ENCODE measurements at regions not wholly inside any gene's neighbourhood (a gene's known extent, or its start where the extent isn't known, plus 50 kb on each side); places are given as distances from the start of the nearest gene placed in this dataset.

DNA sequence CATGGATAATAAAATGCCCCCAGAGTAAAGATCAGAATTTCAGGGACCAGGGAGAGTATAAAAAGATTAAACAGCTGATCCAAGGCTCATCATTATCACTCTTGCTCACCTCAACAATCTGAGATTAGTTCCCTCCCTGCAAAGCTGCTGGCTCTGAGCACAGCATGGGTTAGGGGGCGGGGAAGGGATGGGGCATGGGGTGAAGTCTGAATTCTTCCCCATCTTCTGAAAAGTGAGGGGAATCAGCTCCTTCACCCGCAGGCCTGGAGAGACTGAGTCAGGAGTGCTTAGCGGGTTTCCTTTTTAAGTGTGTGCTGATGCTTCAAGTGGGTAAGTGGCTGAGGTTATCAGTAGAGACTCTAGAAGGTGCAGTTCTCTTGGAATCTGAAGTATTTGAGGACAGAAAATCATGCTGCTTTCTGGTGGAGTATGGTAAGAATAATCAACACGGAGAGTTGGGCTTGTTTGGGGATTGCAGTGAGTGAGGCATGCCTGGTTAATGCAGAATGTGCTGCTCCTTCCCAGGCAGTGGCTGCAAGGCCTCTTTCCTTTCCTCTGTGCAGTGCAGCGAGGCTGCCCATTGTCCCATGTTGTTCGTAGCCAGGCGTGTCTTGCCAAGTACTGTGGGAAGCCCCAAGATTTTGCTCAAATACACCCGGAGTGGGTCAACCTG is 59.2 kb upstream of the TRAK1 start:
- H3K4me3 ChIP-seq (ENCODE audit: low read depth, low read length) = no peak overlapping the region
- DNase-seq (ENCODE audit: low read depth) = no peak
- TF ChIP-seq, protein P1, sequence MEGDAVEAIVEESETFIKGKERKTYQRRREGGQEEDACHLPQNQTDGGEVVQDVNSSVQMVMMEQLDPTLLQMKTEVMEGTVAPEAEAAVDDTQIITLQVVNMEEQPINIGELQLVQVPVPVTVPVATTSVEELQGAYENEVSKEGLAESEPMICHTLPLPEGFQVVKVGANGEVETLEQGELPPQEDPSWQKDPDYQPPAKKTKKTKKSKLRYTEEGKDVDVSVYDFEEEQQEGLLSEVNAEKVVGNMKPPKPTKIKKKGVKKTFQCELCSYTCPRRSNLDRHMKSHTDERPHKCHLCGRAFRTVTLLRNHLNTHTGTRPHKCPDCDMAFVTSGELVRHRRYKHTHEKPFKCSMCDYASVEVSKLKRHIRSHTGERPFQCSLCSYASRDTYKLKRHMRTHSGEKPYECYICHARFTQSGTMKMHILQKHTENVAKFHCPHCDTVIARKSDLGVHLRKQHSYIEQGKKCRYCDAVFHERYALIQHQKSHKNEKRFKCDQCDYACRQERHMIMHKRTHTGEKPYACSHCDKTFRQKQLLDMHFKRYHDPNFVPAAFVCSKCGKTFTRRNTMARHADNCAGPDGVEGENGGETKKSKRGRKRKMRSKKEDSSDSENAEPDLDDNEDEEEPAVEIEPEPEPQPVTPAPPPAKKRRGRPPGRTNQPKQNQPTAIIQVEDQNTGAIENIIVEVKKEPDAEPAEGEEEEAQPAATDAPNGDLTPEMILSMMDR (IDR thresholded peaks at IDR 0.05; ENCODE audit: control insufficient read depth, extremely low read depth, insufficient read depth) = no peak

DNA sequence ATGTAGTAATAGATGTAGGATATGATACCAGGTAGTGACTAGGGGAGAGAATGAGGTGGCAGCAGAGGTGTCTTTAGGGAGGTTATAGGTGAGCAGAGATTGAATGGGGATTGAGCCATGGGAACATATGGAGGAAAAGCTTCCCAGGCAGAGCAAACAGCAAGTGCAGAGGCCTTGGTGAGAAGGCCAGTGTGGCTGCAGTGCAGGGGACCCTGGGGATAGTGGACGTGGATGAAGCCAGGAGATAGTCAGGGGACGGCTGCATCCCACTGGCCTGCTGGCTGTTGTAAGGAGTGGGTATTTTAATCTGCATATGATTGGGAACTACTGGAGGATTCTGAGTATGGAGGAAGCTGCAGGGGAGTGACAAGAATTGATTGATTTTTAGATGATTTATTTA is 62.7 kb upstream of the TRAK1 start:
- TF ChIP-seq, protein P1 (IDR thresholded peaks at IDR 0.05; ENCODE audit: control insufficient read depth, extremely low read depth, insufficient read depth) = no peak
- H3K4me3 ChIP-seq (ENCODE audit: low read depth, low read length) = no peak overlapping the region

DNA sequence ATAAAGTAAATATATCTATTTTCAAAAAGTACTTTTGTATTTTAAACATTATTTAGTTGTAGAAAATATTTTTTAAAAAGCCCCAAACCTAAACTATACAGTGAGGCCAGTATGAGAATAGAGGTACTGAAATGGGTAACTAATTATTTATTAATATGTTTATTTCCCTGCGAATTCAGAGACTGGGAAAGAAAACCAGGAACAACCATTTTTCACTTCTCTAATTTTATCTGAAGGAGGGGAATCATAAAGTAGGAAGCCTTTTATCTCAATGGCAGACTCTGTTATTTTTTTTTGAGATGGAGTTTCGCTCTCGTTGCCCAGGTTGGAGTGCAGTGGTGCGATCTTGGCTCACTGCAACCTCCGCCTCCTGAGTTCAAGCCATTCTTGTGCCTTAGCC is 63.6 kb upstream of the TRAK1 start:
- H3K4me3 ChIP-seq (ENCODE audit: low read depth, low read length) = no peak overlapping the region
- DNase-seq (ENCODE audit: low read depth) = no peak
- TF ChIP-seq, protein P1 (IDR thresholded peaks at IDR 0.05; ENCODE audit: control insufficient read depth, extremely low read depth, insufficient read depth) = no peak

More for the DNA sequence above, 62.7 kb upstream of the TRAK1 start:
- no peak for DNase-seq (ENCODE audit: low read depth)

DNA sequence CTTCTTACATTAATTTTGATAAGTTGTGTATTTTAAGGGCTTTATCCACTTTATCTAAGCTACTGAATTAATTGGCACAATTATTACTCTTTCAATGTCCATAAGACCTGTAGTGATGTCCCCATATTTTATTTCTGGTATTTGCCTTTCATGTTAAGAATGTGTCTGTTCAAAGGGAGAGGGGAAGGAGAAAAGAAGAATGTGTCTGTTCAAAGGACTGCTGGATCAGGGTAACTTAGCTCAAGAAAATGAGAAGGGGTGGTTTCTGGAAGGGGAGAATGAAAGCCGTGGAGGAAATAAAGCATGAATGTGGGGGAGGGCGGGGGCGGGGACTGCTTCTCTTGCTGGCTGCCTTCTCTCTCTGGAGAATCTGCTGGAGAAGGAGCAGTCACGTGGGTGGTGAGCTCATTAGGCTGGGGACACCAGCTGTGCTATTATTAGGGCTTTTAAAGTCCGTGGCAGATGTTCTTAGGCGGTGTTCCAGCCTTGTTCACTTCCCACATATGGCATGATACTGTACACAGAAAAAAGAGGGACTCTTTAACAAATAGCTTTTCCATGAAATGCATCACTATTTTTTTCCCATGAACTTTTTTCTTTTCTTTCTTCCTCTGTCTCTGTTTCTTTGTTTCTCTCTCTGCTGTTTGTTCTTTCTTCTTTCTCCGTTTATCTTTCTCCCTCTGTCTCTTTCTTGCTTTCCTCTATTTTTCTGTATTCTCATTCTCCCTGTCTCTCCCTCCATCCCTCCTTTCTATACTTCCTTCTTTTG is 63.7 kb upstream of the ULK4 start:
- TF ChIP-seq, protein P1 (IDR thresholded peaks at IDR 0.05; ENCODE audit: control insufficient read depth, extremely low read depth, insufficient read depth) = no peak
- DNase-seq (ENCODE audit: low read depth) = peak; percentile 52
- no peak overlapping the region for H3K4me3 ChIP-seq (ENCODE audit: low read depth, low read length)

DNA sequence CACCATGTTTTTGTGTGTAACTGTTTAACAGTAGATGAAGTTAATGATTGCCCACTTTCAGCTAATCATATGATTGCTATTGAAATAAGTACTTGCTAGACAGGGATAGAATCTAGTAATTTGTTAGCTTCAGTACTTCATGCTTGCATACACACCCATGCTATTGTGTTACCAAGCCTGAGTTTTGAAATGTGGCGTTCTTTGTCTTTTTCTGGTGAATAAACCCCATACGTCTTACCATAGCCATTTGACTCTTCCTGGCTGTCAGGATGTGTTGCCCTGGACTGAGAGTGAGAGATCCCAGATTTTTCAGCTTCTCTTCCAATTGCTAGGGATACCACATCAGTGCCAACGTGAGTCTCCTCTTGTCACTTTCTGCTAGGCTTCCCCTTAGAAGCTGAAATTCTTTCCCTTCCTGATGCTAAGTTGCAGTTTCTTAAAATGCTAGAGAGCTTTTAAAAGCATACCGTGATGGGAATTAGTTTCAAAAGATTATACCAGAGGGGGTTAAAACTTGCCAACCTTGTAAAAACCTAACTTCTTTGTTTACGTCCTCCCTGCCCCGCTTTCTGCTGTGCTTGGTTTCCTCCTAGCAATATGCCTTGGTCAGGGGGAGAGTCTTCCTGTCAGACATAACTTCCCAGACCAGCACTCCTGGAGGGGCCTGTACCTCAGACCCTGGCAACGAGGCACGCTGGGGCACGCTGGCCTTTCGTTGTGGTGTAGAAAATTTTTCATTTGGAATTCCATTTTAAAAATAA is 62.9 kb upstream of the ULK4 start:
- TF ChIP-seq, protein P1 (IDR thresholded peaks at IDR 0.05; ENCODE audit: control insufficient read depth, extremely low read depth, insufficient read depth) = no peak
- DNase-seq (ENCODE audit: low read depth) = no peak
- no peak overlapping the region for H3K4me3 ChIP-seq (ENCODE audit: low read depth, low read length)

DNA sequence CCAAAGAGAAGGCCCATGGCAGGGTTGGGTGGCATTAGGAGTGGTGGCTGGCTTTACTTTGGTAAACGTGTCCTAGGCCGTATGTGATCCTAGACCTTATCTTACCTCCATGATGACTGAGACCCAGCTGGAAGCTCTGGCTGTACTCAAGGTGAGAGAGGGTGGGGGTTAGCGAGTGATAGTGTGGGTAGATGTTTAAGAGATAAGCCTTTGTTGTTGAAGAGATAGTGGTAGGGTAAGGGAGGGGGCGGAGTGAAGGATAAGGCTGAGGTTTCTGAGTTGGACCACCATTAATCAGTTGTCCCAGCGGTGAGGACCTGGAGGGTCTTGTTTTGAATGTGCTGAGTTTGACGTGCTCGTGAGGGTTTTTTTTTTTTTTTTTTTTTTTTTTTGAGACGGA is 61.5 kb upstream of the ULK4 start:
- no peak overlapping the region for H3K4me3 ChIP-seq (ENCODE audit: low read depth, low read length)
- TF ChIP-seq, protein P1 (IDR thresholded peaks at IDR 0.05; ENCODE audit: control insufficient read depth, extremely low read depth, insufficient read depth) = no peak
- DNase-seq (ENCODE audit: low read depth) = no peak

Measured in LNCaP clone FGC (cell line).